ENCODE measurements at regions not wholly inside any gene's neighbourhood (a gene's known extent, or its start where the extent isn't known, plus 50 kb on each side); places are given as distances from the start of the nearest gene placed in this dataset.
"Not testable (repeated sequence)": the region's sequence is repeated elsewhere in the genome, so short reads cannot be mapped to it uniquely, and the experiment has no call there.

GRCh38 chr9:63450836-63451235, 1834.2 kb downstream of the FOXD4L5 start:
- not testable (repeated sequence) for H3K4me1 Mint-ChIP-seq (ENCODE audit: low read depth); H3K4me3 Mint-ChIP-seq; H3K27me3 Mint-ChIP-seq (ENCODE audit: low read depth); H3K27ac Mint-ChIP-seq; H3K36me3 Mint-ChIP-seq (ENCODE audit: low read depth); H3K9me3 Mint-ChIP-seq

- H3K27me3 Mint-ChIP-seq (ENCODE audit: low read depth); H3K9me3 Mint-ChIP-seq; H3K4me3 Mint-ChIP-seq; H3K27ac Mint-ChIP-seq; H3K4me1 Mint-ChIP-seq (ENCODE audit: low read depth); H3K36me3 Mint-ChIP-seq (ENCODE audit: low read depth): not testable (repeated sequence)
Observed at GRCh38 chr9:63425123-63425522, 1859.9 kb downstream of the FOXD4L5 start.

- H3K36me3 Mint-ChIP-seq (ENCODE audit: low read depth); H3K27me3 Mint-ChIP-seq (ENCODE audit: low read depth); H3K27ac Mint-ChIP-seq; H3K4me1 Mint-ChIP-seq (ENCODE audit: low read depth); H3K9me3 Mint-ChIP-seq; H3K4me3 Mint-ChIP-seq: not testable (repeated sequence)
Observed at GRCh38 chr9:63390897-63391296, 1894.1 kb downstream of the FOXD4L5 start.

DNA sequence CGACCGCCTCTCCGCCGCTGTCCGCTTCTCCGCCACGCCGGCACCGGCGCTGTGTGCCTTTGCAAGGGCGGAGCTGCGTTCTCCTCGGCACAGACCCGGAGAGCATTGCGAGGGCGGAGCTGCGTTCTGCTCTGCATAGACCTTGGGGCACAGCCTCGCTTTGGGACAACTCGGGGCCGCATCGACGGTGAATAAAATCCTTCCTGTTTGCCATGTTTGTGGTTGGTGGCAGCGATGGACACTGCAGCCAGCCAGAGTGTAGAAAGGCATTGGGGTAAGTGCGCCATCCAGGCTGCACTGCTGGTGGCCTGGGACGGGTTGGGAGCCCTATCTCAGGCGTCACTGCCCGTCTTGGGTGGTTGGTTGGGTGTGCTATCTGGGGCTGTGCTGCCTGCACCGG, 1899.5 kb downstream of the FOXD4L5 start:
- H3K36me3 Mint-ChIP-seq (ENCODE audit: low read depth); H3K4me1 Mint-ChIP-seq (ENCODE audit: low read depth); H3K27ac Mint-ChIP-seq; H3K9me3 Mint-ChIP-seq; H3K27me3 Mint-ChIP-seq (ENCODE audit: low read depth): not testable (repeated sequence)
- H3K4me3 Mint-ChIP-seq: peak overlapping the region; percentile 77

- H3K4me1 Mint-ChIP-seq (ENCODE audit: low read depth); H3K27ac Mint-ChIP-seq; H3K27me3 Mint-ChIP-seq (ENCODE audit: low read depth); H3K9me3 Mint-ChIP-seq; H3K4me3 Mint-ChIP-seq; H3K36me3 Mint-ChIP-seq (ENCODE audit: low read depth): not testable (repeated sequence)
Observed at GRCh38 chr9:63379864-63380263, 1905.1 kb downstream of the FOXD4L5 start.

- H3K4me3 Mint-ChIP-seq: peak overlapping the region; percentile 50
- not testable (repeated sequence) for H3K9me3 Mint-ChIP-seq; H3K27ac Mint-ChIP-seq; H3K4me1 Mint-ChIP-seq (ENCODE audit: low read depth); H3K27me3 Mint-ChIP-seq (ENCODE audit: low read depth); H3K36me3 Mint-ChIP-seq (ENCODE audit: low read depth)
Observed at GRCh38 chr9:63354219-63354618, 1930.8 kb downstream of the FOXD4L5 start.

- H3K27ac Mint-ChIP-seq, H3K4me3 Mint-ChIP-seq: not testable (repeated sequence)
Observed at GRCh38 chr9:63347347-63347746, 1937.7 kb downstream of the FOXD4L5 start.

GRCh38 chr9:63346310-63347048, 1938.5 kb downstream of the FOXD4L5 start:
- H3K9me3 Mint-ChIP-seq; H3K36me3 Mint-ChIP-seq (ENCODE audit: low read depth); H3K4me1 Mint-ChIP-seq (ENCODE audit: low read depth); H3K27me3 Mint-ChIP-seq (ENCODE audit: low read depth): not testable (repeated sequence)
- peak overlapping the region; percentile 78 for H3K27ac Mint-ChIP-seq
- H3K4me3 Mint-ChIP-seq: peak overlapping the region; percentile 33

More at GRCh38 chr9:63347347-63347746, 1937.7 kb downstream of the FOXD4L5 start:
- not testable (repeated sequence) for H3K27me3 Mint-ChIP-seq (ENCODE audit: low read depth); H3K9me3 Mint-ChIP-seq; H3K4me1 Mint-ChIP-seq (ENCODE audit: low read depth); H3K36me3 Mint-ChIP-seq (ENCODE audit: low read depth)

DNA sequence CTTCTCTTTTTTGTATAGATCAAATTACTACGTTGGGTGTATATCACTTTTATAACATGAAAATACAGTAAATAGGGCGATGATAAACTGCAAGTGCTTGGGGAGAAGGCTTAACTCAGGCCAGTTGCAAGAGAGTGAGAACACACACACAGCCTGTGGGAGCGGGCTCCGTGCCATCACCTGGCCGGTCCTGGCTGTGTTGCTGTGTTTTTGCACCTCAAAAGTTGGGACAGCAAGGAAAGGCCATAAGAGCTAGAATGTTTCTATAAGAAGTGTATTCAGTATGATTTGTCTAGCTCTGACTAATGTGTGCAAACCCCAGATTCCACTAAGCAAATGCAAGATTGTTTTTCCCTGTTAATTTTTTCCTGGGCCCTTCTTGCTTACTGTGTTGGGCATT, 1940.6 kb downstream of the FOXD4L5 start:
- H3K9me3 Mint-ChIP-seq; H3K4me1 Mint-ChIP-seq (ENCODE audit: low read depth); H3K27ac Mint-ChIP-seq; H3K27me3 Mint-ChIP-seq (ENCODE audit: low read depth); H3K4me3 Mint-ChIP-seq; H3K36me3 Mint-ChIP-seq (ENCODE audit: low read depth): not testable (repeated sequence)

- peaks cover 13% of the 10 kb centered on the region for H3K4me1 Mint-ChIP-seq (ENCODE audit: low read depth)
- not testable (repeated sequence) for H3K36me3 Mint-ChIP-seq (ENCODE audit: low read depth); H3K27me3 Mint-ChIP-seq (ENCODE audit: low read depth); H3K4me3 Mint-ChIP-seq; H3K9me3 Mint-ChIP-seq; H3K27ac Mint-ChIP-seq
Observed at GRCh38 chr9:63342528-63342927, 1942.5 kb downstream of the FOXD4L5 start.

DNA sequence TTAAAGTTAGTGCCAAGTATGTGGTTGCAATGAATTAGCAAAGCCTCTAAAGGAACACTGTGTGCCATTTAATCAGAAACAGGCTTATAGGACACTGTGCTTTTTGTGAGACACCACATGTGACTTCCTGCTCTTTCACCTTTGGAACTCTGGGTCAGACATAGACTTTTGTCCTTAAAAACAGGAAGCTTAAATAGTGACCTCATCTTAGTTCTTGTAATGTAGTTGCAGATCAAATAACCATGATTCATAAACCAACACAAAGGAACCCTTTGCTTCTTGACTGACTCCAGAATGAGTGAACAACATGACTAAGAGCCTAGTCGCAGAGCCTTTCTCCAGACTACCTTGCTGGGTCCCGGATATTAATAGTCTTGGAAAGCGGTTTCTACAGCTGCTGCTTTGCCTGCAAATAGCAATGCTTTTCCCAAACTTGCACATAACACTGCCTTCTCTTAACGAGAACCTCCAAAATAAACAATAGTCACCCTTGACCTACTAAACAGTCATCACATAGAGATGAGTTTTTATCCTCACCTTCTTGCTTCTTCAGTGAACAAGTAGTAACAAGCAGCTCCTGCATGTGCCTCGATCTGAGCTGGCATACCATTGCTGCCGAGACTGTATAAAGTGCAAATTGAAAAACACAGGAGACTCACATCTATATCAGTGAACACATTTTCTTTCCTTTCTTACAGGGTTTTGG, 1947.0 kb downstream of the FOXD4L5 start:
- not testable (repeated sequence) for H3K9me3 Mint-ChIP-seq; H3K4me1 Mint-ChIP-seq (ENCODE audit: low read depth); H3K36me3 Mint-ChIP-seq (ENCODE audit: low read depth); H3K27me3 Mint-ChIP-seq (ENCODE audit: low read depth)
- H3K27ac Mint-ChIP-seq: peak overlapping the region; percentile 72
- peak overlapping the region; percentile 2 for H3K4me3 Mint-ChIP-seq

GRCh38 chr9:63335286-63335685, 1949.7 kb downstream of the FOXD4L5 start:
- not testable (repeated sequence) for H3K36me3 Mint-ChIP-seq (ENCODE audit: low read depth); H3K4me3 Mint-ChIP-seq; H3K4me1 Mint-ChIP-seq (ENCODE audit: low read depth); H3K9me3 Mint-ChIP-seq; H3K27me3 Mint-ChIP-seq (ENCODE audit: low read depth); H3K27ac Mint-ChIP-seq

DNA sequence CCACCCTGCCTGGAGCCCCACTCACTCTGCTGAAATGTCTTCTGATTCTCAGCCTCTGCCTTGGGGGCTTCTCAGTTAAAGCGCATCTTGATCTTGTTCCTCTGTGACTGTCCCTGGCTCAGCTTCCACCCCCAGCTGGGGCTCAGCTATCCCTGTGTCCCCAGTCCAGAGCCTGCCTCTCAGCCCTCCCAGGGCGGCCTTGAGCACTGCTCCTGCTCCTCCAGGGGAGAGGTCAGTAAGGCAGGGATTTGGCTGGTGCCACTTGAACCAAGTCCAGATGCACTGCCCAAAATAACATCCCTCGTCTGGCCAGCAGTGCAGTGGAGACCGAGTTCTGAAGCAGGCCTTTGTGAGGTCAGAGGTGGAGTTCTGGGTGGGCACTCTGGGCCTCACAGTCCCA, 1950.8 kb downstream of the FOXD4L5 start:
- H3K27ac Mint-ChIP-seq; H3K4me3 Mint-ChIP-seq; H3K4me1 Mint-ChIP-seq (ENCODE audit: low read depth); H3K36me3 Mint-ChIP-seq (ENCODE audit: low read depth); H3K9me3 Mint-ChIP-seq; H3K27me3 Mint-ChIP-seq (ENCODE audit: low read depth): not testable (repeated sequence)

- not testable (repeated sequence) for H3K27me3 Mint-ChIP-seq (ENCODE audit: low read depth); H3K4me3 Mint-ChIP-seq; H3K36me3 Mint-ChIP-seq (ENCODE audit: low read depth); H3K9me3 Mint-ChIP-seq; H3K4me1 Mint-ChIP-seq (ENCODE audit: low read depth); H3K27ac Mint-ChIP-seq
Observed at GRCh38 chr9:63333083-63333482, 1951.9 kb downstream of the FOXD4L5 start.

GRCh38 chr9:63328313-63328712, 1956.7 kb downstream of the FOXD4L5 start:
- H3K9me3 Mint-ChIP-seq; H3K36me3 Mint-ChIP-seq (ENCODE audit: low read depth); H3K4me3 Mint-ChIP-seq; H3K4me1 Mint-ChIP-seq (ENCODE audit: low read depth); H3K27ac Mint-ChIP-seq; H3K27me3 Mint-ChIP-seq (ENCODE audit: low read depth): not testable (repeated sequence)

DNA sequence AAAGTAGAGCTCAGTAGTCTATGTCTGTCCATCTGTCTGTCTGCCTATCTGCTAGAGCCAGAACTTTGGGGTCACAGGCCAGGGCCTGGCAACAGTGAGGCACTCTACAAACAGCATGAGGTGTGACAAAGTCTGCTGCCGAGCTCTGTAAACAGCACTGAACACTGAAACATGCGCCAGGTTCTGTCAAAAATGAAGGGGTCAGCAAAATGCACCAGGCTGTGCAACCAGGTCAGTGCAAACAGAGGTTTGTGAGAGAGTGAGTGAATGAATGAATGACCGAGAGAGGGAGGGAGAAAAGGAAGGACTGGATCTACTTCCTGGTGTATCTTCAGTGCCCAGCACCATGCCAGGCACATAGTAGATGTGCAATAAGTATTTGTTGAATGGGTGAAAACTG, 1957.8 kb downstream of the FOXD4L5 start:
- H3K9me3 Mint-ChIP-seq; H3K36me3 Mint-ChIP-seq (ENCODE audit: low read depth); H3K27ac Mint-ChIP-seq; H3K4me3 Mint-ChIP-seq; H3K4me1 Mint-ChIP-seq (ENCODE audit: low read depth); H3K27me3 Mint-ChIP-seq (ENCODE audit: low read depth): not testable (repeated sequence)

Measured in T-helper 1 cell treated with Interleukin-12 subunit alpha and Interleukin-12 subunit beta and Interleukin-4 antibody, amounts not matched to agents 30 μg/mL and 1 μg/mL, for 36 hours (primary cell).